ENCODE measurements at regions not wholly inside any gene's neighbourhood (a gene's known extent, or its start where the extent isn't known, plus 50 kb on each side); places are given as distances from the start of the nearest gene placed in this dataset.

- Histone ChIP-seq H3K4me3 (no peak overlapping the region), H3K27me3 (no peaks in the 10 kb centered on the region), H3K4me1 (no peaks in the 10 kb centered on the region), H3K9me3 (peaks cover 0 to 7% (median 0%) of the 10 kb centered on the region in 11 donors), H3K27ac (no peak overlapping the region), H3K36me3 (no peaks in the 10 kb centered on the region)
- intact Hi-C loops (cut with DNase I): no loop called here
- DNase-seq: no peak
- ATAC-seq: no peak
- TF ChIP-seq CTCF (IDR thresholded peaks at IDR 0.05): no peak
Observed at GRCh38 chr17:6285486-6285885, 149.4 kb downstream of the AIPL1 start.

DNA sequence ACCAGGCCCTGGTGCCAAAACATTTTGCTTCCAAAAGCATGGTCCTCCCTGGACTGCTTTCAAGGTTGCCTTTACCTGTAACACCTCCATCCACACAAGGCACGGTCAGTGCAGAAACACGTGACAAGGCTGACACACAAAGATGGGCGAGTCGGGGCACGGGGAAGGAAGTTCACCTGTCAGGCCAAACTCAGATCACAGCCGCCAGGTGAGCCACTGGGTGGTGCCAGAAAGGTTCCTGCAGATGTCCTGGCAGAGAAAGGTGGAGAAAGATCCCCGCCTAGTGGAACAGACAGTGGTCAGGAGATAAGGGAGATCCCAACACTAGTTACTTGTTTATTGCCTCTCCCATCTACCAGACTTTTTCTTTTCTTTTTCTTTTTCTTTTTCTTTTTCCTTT, 155.3 kb downstream of the AIPL1 start:
- ATAC-seq: no peak
- WGBS, 2 donors: 40 to 51% methylated on average over 7 of the region's 7 CpGs
- Histone ChIP-seq H3K27me3 (peaks cover 0 to 8% (median 0%) of the 10 kb centered on the region in 7 donors), H3K9me3 (peaks cover 0 to 7% (median 0%) of the 10 kb centered on the region in 11 donors), H3K36me3 (no peaks in the 10 kb centered on the region), H3K27ac (no peak overlapping the region), H3K4me1 (no peaks in the 10 kb centered on the region), H3K4me3 (no peak overlapping the region)
- no peak for DNase-seq
- no peak for TF ChIP-seq CTCF (IDR thresholded peaks at IDR 0.05)
- intact Hi-C loops (cut with DNase I): no loop called here

DNA sequence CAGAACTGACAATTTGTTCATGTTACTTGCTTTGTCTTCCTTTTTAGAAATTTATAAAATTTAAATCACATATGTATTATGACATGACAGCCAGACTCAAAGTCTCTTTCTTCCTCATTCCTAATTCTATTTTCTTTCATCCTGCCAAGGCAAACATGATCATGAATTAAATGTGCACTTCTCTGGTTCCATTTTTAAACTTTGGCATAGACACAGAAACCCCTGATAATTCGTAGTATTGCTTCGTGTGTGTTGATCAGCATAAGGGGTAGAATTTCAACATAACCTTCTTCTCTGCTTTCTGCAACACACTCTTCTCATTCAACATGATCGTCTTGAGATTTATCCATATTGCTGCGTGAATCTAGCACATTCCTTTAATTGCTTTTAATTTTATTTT, 156.5 kb downstream of the AIPL1 start:
- H3K27ac ChIP-seq: no peak overlapping the region
- H3K36me3 ChIP-seq: no peaks in the 10 kb centered on the region
- DNase-seq (no peak), ATAC-seq (no peak)
- H3K9me3 ChIP-seq: peaks cover 0 to 7% (median 0%) of the 10 kb centered on the region in 11 donors
- H3K4me1 ChIP-seq: no peaks in the 10 kb centered on the region
- no peak overlapping the region for H3K4me3 ChIP-seq
- intact Hi-C loops (cut with DNase I): no loop called here
- no peak for TF ChIP-seq CTCF (IDR thresholded peaks at IDR 0.05)
- 77 to 82% methylated on average over 4 of the region's 4 CpGs for WGBS, 2 donors
- H3K27me3 ChIP-seq: peaks cover 0 to 8% (median 0%) of the 10 kb centered on the region in 7 donors

GRCh38 chr17:6276711-6277110, 158.2 kb downstream of the AIPL1 start:
- H3K4me3 ChIP-seq: no peak overlapping the region
- no peaks in the 10 kb centered on the region for H3K36me3 ChIP-seq
- intact Hi-C loops (cut with DNase I): no loop called here
- peak in 4 of 9 donors; percentile 8 to 29 (median 12) for TF ChIP-seq CTCF (IDR thresholded peaks at IDR 0.05)
- H3K27me3 ChIP-seq: peaks cover 0 to 8% (median 0%) of the 10 kb centered on the region in 7 donors
- DNase-seq (no peak), ATAC-seq (no peak)
- WGBS, 2 donors: 49 to 50% methylated on average over 5 of the region's 5 CpGs
- H3K4me1 ChIP-seq: no peaks in the 10 kb centered on the region
- H3K27ac ChIP-seq: no peak overlapping the region
- H3K9me3 ChIP-seq: peaks cover 0 to 7% (median 0%) of the 10 kb centered on the region in 11 donors

Data from heart right ventricle (tissue), 16 donors.